LNCaP clone FGC (cell line): ENCODE measurements at regions not wholly inside any gene's neighbourhood (a gene's known extent, or its start where the extent isn't known, plus 50 kb on each side); places are given as distances from the start of the nearest gene placed in this dataset.
"Not testable (repeated sequence)": the region's sequence is repeated elsewhere in the genome, so short reads cannot be mapped to it uniquely, and the experiment has no call there.

Source experiments
- DNase-seq: peaks from one replicate; pipeline ENCODE4 v3.0.0-alpha.2; 2011; ENCODE audit warnings: low read depth
- H3K4me3 ChIP-seq: 2 replicates; pipeline ENCODE4 v1.5.1; 2011; ENCODE audit warnings: mild to moderate bottlenecking, low read depth, low read length, control low read depth
- TF ChIP-seq, protein P1 (sequence below): IDR thresholded peaks from 2 replicates; pipeline ENCODE4 v1.5.1; 2012; ENCODE audit warnings: mild to moderate bottlenecking; ENCODE audit not compliant: control insufficient read depth, insufficient read depth; ENCODE audit errors: extremely low read depth

DNA sequence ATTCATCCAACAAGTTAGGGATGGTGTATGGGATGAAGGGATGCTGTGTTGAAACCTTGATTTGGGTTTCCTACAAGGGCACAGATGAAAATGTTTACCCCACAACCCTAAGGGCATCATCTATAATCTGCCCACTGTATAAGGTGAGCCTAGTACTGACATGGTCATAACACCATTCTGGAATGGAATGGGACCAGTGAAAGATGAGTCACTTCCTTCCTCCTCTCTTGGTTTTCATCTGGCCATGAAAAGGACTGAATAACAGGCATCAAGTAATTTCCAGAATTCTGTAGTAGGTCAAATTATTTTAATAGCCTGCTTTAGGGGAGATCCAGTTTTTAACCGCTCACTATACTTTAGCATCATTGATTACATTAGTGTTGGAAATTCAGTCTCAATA, 538.6 kb downstream of the NR2F2 start:
- TF ChIP-seq, protein P1, sequence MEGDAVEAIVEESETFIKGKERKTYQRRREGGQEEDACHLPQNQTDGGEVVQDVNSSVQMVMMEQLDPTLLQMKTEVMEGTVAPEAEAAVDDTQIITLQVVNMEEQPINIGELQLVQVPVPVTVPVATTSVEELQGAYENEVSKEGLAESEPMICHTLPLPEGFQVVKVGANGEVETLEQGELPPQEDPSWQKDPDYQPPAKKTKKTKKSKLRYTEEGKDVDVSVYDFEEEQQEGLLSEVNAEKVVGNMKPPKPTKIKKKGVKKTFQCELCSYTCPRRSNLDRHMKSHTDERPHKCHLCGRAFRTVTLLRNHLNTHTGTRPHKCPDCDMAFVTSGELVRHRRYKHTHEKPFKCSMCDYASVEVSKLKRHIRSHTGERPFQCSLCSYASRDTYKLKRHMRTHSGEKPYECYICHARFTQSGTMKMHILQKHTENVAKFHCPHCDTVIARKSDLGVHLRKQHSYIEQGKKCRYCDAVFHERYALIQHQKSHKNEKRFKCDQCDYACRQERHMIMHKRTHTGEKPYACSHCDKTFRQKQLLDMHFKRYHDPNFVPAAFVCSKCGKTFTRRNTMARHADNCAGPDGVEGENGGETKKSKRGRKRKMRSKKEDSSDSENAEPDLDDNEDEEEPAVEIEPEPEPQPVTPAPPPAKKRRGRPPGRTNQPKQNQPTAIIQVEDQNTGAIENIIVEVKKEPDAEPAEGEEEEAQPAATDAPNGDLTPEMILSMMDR = no peak
- no peak for DNase-seq
- no peak overlapping the region for H3K4me3 ChIP-seq

DNA sequence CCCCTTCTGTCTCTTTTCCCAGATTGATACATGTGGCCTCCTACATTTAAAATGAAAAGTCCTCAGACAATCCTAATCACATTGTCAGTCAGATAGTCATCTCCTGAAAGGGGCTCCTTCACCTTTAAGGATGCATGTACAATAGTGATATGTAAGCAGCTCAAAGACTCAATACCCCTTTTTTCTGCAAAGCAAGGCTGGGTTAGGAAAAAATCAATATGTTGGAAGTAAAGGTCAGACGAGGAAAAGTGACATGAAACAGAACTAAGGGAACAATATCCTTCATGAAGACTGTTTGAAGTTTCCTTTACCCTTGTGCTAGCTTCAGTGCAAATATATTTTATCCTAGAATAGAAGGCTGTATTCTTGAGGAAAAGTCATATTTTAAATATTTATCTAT, 539.3 kb downstream of the NR2F2 start:
- DNase-seq = no peak
- TF ChIP-seq, protein P1 = no peak
- no peak overlapping the region for H3K4me3 ChIP-seq

DNA sequence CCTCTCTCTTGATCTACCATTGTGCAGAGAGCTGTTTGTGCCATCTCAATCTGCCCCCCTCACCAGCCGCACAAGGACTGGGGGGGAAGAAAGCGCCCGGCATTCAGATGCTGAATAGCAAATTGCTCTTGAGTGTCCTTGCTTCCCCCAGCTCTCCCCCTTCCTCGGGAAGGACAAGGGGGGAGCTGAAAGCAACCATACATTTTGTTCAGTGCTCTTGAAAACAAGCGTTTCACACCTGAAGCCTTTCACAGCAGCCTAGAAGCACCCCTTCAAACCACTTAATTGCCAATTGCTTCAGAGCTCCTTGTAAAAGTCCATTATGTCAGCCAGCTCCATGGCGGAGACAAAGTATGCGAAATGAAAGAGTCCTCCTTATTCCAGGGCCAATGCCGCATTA, 540.1 kb downstream of the NR2F2 start:
- no peak for DNase-seq
- no peak overlapping the region for H3K4me3 ChIP-seq
- TF ChIP-seq, protein P1 = no peak

DNA sequence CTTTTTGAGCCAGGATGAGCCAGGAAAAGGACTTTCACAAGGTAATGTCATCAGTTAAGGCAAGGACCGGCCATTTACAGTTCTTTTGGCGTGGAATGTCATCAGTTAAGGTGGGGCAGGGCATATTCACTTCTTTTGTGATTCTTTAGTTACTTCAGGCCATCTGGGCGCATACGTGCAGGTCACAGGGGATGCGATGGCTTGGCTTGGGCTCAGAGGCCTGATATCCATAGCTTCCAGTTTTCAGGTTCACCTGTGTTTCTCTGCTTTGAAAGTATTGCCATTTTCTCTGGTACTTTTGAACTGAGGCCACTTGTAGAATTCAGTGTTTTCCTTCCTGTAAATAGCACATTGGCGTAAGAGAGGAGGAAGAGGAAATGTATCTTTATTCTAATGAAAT, 546.9 kb downstream of the NR2F2 start:
- DNase-seq, H3K4me3 ChIP-seq: not testable (repeated sequence)

DNA sequence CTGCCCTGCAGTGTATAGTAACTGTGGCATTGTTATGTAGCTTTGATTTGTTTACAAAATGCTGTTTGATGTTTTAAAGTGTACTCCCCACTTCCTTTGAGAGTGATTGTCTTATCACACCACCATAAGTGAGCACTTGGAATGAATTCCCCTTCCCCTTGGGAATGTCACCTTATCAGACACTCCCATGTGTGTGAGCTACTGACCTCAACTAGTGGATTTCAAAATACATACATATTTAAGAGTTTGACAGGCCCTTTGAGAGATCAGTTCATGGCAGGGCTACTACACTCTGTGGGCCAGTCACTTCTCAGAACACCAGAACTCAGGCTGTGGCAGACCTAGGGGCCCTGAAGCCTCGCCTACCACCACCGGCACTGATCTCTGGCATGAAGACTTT, 547.6 kb downstream of the NR2F2 start:
- TF ChIP-seq, protein P1 = no peak
- no peak for DNase-seq
- no peak overlapping the region for H3K4me3 ChIP-seq

DNA sequence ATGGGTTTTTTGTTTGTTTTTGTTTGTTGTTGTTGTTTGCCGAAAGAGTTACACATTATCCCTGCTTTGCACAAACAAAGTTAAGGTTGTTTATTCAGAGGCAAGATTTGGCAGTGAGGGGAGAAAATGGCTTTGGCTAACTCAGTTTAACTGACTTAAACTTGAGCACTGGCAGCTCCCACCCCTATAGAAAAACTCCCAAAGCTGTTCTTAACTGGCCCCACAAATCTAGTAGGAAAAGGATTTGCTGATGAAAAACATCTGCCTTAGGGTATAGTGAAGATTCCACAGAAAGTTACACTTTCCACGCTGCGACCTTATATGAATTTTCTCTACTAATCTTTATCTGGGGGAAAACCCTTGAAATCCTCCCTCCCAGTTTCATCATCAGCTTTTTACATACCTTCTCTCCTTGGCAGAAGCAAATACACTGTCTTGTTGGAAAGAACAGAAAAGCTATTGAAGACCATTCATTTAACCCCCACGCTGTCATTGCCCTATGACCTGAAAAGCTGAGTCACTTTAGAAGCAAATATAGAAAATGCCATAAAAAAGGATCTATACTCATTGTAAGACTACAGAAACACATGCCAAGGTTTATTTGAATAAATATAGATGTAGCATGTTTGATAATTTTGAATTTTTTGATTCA, 551.7 kb downstream of the NR2F2 start:
- no peak for DNase-seq
- TF ChIP-seq, protein P1 = no peak
- no peak overlapping the region for H3K4me3 ChIP-seq

DNA sequence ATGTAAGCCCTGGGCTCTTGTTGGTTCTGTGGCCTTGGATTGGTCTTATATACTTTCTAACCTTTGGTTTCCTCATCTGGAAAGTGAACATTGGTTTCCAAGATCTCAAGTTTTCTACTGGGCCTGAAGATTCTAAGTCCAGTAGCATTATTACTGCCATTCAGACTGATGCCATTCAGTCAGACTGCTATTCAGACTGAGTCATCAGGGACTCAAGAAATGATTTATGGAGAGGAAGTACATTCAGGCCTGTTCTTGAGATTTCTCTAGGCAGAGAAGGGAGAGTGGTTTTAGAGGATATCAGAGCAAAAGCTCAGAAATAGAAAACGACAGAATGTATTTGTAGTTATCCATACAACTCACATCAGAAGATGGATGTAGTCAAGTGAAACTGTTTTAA, 557.2 kb downstream of the NR2F2 start:
- TF ChIP-seq, protein P1 = no peak
- no peak for DNase-seq
- H3K4me3 ChIP-seq = no peak overlapping the region

DNA sequence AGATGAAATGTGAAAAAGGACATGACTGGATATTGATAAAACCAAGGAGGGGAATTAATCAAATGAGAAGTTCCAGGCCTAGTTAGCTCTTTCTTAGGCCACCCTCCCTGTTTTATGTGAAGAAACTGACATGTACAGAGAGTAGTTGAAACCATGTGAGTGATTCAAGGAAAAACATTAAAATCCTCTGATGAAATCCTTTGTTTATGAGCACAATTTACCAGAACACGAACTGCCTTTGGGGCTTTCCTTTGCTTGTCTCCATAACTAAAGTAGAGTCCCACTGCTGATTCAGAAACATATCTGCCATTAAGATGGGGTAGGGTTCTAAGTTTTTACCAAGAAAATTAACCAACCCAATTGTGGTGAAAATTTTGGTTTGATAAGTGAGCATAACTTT, 558.3 kb downstream of the NR2F2 start:
- TF ChIP-seq, protein P1 = no peak
- no peak for DNase-seq
- no peak overlapping the region for H3K4me3 ChIP-seq
